Transverse colon (tissue), 4 donors: ENCODE measurements at regions not wholly inside any gene's neighbourhood (a gene's known extent, or its start where the extent isn't known, plus 50 kb on each side); places are given as distances from the start of the nearest gene placed in this dataset.

Source experiments
- POLR2A ChIP-seq: fragments of 450-650 bp; IDR thresholded peaks from one replicate; pipeline ENCODE4 v1.6.1; 2016; ENCODE audit warnings: antibody characterized with exemption, mild to moderate bottlenecking, moderate library complexity
- POLR2AphosphoS5 ChIP-seq, 3 donors: sonication (generic); formaldehyde crosslinking; IDR thresholded peaks; one replicate each; pipeline ENCODE4 v1.6.1; 2016; ENCODE audit warnings: antibody characterized with exemption in 3 of 3
- TF ChIP-seq, protein P1 (sequence below), 5 experiments: fragments of 200-600 bp in 3 of 5; fragments of 450-650 bp in 2 of 5; sonication (generic) in 3 of 5; IDR thresholded peaks; 1 replicate in 2 of 5; 2 replicates in 3 of 5; pipeline ENCODE4 v1.5.1; 2016 to 2017; ENCODE audit warnings: antibody characterized with exemption in 5 of 5, inconsistent platforms in 3 of 5, mild to moderate bottlenecking in 2 of 5, moderate library complexity in 1 of 5

DNA sequence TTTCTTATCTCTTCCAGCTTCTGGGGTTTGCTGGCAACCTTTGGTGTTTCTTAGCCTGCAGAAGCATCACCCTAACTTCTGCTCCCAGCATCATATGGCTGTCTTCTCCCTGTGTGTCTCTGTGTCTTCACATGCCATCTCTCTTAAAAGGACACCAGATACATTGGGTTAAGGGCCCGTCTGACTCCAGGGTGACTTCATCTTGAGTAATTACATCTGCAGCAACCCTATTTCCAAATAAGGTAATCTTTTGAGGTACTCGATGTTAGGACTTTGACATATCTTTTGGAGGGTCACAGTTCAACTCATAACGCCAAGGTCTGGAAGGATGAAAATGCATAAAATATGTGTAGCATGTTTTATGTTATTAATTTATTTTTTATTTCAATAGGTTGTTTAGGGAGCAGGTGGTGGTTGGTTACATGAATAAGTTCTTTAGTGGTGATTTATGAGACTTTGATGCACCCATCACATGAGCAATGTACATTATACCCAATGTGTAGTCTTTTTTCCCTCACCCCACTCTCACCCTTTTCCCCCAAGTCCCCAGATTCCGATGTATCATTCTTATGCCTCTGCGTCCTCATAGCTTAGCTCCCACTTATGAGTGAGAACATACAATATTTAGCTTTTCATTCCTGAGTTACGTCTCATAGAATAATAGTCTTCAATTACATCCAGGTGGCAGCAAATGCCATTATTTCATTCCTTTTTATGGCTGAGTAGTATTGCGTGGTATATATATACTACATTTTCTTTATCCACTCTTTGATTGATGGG lies 131.1 kb downstream of the TBXT start:
- TF ChIP-seq, protein P1, sequence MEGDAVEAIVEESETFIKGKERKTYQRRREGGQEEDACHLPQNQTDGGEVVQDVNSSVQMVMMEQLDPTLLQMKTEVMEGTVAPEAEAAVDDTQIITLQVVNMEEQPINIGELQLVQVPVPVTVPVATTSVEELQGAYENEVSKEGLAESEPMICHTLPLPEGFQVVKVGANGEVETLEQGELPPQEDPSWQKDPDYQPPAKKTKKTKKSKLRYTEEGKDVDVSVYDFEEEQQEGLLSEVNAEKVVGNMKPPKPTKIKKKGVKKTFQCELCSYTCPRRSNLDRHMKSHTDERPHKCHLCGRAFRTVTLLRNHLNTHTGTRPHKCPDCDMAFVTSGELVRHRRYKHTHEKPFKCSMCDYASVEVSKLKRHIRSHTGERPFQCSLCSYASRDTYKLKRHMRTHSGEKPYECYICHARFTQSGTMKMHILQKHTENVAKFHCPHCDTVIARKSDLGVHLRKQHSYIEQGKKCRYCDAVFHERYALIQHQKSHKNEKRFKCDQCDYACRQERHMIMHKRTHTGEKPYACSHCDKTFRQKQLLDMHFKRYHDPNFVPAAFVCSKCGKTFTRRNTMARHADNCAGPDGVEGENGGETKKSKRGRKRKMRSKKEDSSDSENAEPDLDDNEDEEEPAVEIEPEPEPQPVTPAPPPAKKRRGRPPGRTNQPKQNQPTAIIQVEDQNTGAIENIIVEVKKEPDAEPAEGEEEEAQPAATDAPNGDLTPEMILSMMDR (IDR thresholded peaks at IDR 0.05): no peak
- TF ChIP-seq POLR2A (no peak), POLR2AphosphoS5 (IDR thresholded peaks at IDR 0.05) (no peak)
